ENCODE measurements at regions not wholly inside any gene's neighbourhood (a gene's known extent, or its start where the extent isn't known, plus 50 kb on each side); places are given as distances from the start of the nearest gene placed in this dataset.

GRCh38 chr11:109046284-109046992, 375.6 kb upstream of the C11orf87 start:
- no peak for DNase-seq

- no peak for DNase-seq
Observed at GRCh38 chr11:109048098-109048497, 373.9 kb upstream of the C11orf87 start.

DNA sequence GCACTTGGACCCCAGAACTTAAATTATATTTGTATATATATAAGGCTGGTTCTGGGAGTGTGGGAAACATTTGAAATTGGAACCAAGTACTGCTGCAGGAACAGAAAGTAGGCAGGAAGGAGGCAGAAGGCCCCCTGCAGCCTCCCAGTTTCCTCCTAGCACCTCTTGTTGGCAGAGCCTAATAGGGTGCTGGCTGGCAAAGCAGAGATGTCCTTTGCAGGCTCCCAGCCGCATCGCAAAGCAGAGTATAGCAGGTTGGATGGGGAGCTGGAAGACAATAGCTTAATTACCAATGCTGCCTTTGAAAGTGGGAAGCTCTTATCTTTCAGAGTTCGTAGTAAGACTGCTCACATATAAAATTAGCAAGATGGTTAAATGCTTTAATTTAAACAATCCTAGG, 370.8 kb upstream of the C11orf87 start:
- no peak for DNase-seq

- no peak for DNase-seq
Observed at GRCh38 chr11:109059402-109059801, 362.6 kb upstream of the C11orf87 start.

DNA sequence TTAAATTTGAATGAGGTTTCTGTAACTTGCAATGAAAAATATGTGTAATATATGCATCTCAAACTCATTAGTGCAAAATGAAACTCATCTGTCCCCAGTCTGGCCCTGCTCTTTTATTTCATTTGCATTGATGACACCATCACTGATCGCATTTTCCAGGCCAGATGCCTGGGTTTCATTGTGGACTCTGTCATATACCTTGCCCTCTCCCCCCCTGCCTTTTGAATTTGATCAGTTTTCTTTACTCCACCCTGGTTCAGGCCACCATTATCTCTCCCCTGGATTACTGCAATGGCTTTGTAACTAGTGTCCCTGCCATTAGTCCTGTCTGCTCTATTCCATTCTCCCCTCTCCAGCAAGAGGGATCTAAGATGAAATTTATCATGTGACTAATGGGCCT, 360.6 kb upstream of the C11orf87 start:
- DNase-seq = no peak

DNA sequence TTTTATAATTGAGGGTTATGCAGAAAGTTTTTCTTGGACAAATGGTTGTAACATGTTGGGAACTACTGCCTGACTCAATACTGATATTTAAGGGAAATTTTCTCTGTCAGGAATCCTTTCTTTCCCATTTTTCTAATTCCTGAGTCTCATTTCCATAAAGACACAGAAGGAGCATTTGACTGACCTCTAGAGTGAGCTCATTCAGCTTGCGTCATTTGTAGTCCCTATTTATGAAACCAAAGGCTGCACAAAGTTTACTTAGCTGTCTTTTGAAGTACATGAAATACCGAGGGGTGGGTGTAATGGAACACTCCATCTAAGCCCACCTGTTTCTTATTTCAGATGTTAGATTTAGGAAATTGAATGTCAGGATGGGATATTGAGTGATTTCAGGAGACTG, 359.5 kb upstream of the C11orf87 start:
- DNase-seq = no peak

GRCh38 chr11:109062871-109063270, 359.1 kb upstream of the C11orf87 start:
- DNase-seq = no peak

DNA sequence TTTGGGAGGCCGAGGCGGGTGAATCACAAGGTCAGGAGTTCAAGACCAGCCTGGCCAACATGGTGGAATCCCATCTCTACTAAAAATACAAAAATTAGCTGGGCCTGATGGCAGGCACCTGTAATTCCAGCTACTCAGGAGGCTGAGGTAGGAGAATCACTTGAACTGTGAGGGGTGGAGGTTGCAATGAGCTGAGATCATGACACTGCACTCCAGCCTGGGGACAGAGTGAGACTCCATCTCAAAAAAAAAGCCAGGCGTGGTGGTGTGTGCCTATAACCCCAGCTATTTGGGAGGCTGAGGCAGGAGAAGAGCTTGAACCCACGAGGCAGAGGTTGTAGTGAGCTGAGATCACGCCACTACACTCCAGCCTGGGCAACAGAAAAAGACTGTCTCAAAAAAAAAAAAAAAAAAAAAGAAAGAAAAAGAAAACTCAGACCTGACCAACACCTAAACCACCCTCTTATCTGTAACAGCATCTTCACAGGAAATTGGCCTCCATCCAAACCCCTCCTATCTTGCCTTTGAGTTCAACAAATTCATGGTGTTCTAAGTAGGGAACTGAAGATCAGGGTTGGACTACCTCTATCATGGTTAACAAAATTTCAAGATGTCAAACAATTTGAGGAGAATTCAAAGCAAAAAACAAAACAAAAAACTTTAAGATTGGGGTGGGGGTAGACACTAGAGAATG, 357.2 kb upstream of the C11orf87 start:
- DNase-seq = peak; percentile 25

DNA sequence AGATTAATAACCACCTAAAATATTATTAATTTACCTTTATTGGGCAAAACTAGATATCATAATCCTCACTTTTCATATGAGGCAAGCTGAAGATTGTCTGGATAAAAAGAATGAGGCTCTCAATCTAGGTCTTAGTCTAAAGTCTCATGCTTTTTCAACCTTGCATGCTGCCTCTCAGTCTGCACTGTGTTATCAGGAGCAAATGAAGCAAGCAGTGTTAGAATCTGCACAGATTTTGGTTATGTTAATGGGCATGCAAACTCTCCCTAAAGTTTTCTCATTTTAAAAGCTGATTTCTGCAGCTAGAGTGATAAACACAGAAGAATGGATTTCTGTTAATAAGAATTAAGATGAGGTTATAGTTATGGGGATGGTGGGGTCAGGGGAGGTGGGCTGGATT, 350.7 kb upstream of the C11orf87 start:
- no peak for DNase-seq

DNA sequence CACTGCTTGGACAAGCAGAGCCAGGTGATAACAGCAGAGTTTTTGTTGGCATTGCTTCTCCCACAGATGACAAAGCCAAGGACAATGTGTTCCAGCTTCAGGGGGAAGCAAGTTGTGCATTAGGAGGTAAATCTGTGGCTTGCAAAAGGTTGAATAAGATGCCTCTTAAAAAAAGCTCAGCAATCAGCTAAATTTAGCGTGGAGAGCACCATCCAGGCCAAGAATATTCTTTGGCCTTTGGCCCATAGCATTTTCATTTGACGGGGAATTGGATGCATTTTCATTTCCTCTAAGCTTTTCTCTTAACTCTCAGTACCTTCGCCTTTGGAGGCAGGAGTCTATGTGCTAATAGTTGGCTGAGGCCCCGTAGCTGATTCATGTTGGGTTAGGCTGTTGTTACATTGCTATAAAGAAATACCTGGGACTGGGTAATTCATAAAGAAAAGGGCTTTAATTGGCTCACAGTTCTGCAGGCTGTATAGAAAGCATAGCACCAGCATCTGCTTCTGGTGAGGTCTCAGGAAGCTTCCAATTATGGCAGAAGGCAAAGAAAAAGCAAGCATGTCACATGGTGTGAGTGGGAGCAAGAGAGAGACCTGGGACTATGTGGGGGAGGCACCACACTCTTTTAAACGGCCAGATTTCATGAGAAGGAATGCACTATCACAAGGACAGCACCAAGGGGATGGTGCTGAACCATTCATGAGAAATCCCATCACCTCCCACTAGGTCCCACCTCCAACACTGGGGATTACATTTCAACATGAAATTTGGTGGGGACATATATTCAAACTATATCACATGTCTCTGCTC, 350.1 kb upstream of the C11orf87 start:
- DNase-seq = no peak

- no peak for DNase-seq
Observed at GRCh38 chr11:109073032-109073822, 348.8 kb upstream of the C11orf87 start.

DNA sequence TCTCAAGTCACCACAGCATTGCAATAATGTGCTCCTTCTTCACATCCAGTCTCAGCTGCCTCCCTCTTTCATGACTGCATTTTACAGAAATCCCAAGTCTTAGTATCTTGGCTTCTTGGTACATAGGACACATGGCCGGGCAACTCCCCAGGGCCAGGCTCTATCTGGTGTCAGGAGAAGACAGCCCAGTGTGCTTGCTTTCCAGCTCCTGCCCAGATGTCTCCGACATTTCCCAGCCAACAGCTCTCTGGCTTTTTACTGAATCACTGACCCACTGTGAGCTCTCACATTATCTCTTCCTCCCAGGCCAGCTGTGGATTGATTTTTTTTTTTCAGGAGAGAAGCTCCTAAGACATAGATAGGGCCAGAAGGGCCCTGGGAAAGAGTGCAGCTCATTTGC, 346.0 kb upstream of the C11orf87 start:
- no peak for DNase-seq

- DNase-seq = no peak
Observed at GRCh38 chr11:109076870-109077269, 345.1 kb upstream of the C11orf87 start.

DNA sequence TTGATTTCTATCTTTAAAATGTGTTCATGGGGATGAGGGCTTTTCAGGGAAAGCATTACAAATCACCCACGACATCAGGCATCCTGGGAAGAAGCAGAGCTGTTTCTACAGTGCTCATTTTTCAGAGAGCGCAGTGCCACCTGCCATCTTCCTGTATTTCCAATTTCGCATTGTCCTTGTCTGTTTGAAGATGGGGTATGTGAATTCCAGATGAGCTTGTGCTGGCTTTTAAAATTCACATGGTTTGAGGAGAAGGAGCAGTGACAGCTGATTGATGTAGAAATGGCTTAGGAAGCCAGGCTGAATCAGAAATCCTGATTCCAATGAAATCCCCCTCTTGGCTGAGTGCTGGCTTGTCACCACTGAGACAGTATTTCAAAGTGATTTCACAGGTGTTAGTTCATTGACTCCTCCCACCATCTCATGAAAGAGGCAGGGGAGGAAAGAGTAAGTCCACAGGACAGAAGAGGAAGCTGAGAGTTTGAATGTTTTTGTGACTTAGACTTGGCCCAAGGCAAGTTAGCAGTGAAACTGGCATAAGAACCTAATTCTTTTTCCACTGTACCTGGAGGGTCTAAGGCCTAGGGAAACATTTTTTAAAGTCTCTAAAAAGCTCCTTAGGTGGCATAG, 344.6 kb upstream of the C11orf87 start:
- DNase-seq = no peak

DNA sequence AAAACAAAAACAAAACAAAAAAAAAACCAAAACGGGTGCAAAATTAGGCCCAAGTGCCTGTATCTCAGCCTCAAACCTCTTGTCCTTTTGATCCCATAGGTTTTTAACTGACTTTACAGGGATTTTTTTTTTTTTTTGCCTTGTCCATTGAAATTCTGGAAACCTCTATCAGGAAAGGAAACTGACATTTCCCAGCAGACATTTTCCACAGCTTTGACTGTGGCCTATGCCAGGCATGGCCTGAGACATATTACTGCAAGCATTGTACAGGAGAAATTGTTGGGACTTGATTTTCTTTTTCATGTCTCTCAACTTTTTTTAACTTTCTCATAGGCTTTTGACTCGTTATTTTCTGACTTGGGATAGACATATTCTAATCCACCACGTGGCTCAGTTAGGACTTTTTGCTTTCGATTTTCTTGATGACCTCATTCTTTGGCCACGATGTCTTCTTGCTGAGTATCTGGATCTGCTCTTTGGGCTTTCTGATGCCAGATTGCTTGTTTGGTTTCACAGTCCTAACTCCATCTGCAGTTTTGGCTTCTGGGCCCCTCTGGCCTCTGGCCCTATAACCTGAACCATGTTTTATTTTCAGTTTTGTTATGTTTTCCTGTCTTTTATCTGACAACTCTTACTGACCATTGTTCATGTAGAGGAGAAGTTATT, 336.1 kb upstream of the C11orf87 start:
- DNase-seq = no peak

GRCh38 chr11:109086931-109087330, 335.1 kb upstream of the C11orf87 start:
- no peak for DNase-seq

DNA sequence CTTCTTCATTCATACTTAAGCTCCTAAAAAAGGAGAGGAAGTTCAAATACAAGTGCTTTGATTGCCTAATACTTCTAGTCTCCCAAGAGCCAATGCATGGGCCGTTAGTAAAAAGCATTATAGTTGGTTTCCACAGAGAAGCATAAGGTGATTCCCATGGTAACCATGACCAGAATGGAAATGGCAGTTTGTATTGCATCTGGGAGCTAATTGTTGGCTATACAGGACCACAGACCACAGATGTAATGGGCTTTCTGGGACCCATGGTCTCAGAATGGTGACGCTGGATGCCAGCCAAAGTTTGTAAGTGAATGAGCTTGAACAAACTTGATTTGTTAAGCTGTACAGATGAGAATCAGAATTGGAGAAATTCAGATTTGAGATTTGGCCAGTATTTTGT, 333.9 kb upstream of the C11orf87 start:
- no peak for DNase-seq

DNA sequence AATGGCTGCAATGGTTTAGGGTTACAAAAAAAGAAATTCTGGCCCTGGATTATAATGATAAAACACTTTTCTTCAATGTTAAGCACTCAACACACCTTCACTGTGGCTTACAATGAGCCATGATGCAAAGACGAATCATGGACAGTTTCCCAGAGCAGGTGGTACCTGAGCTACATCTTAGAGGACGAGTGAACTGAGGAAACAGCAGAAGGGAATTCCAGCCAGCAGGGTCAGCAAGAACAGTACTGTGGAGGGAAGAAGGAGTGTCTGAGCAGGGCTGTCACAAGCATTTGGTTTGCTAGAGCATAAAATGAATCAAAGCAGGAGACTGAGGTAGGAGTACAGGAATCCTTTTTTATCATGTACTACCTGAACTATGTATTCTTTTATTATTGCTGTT, 332.8 kb upstream of the C11orf87 start:
- no peak for DNase-seq

GRCh38 chr11:109093354-109093753, 328.6 kb upstream of the C11orf87 start:
- no peak for DNase-seq

- no peak for DNase-seq
Observed at GRCh38 chr11:109096266-109096665, 325.7 kb upstream of the C11orf87 start.

- DNase-seq = no peak
Observed at GRCh38 chr11:109106151-109106906, 315.7 kb upstream of the C11orf87 start.
